Stimulated activated memory B cell treated with anti-CD40 and anti-IgM and Interleukin-4, amounts not matched to agents 10 μg/mL and 1 μg/mL and 100 μg/mL, for 72 hours (primary cell): ENCODE measurements at regions not wholly inside any gene's neighbourhood (a gene's known extent, or its start where the extent isn't known, plus 50 kb on each side); places are given as distances from the start of the nearest gene placed in this dataset.
"Not testable (repeated sequence)": the region's sequence is repeated elsewhere in the genome, so short reads cannot be mapped to it uniquely, and the experiment has no call there.

ENCODE experiments used
- ATAC-seq: fragments of 150-1000 bp; cut with Tn5 transposase; 2 replicates; pipeline ENCODE4 v1.10.0; 2021
- H3K27ac Mint-ChIP-seq: one replicate; pipeline ENCODE4 v1.8.0; 2022; ENCODE audit warnings: mild to moderate bottlenecking, mixed read lengths
- H3K27me3 Mint-ChIP-seq: one replicate; pipeline ENCODE4 v1.8.0; 2022; ENCODE audit warnings: mixed read lengths
- H3K36me3 Mint-ChIP-seq: one replicate; pipeline ENCODE4 v1.8.0; 2022; ENCODE audit warnings: mixed read lengths
- H3K4me1 Mint-ChIP-seq: one replicate; pipeline ENCODE4 v1.8.0; 2022; ENCODE audit warnings: mixed read lengths
- H3K4me3 Mint-ChIP-seq: one replicate; pipeline ENCODE4 v1.8.0; 2022; ENCODE audit warnings: mild to moderate bottlenecking, moderate library complexity, mixed read lengths
- H3K9me3 Mint-ChIP-seq: one replicate; pipeline ENCODE4 v1.8.0; 2022; ENCODE audit warnings: mixed read lengths

DNA sequence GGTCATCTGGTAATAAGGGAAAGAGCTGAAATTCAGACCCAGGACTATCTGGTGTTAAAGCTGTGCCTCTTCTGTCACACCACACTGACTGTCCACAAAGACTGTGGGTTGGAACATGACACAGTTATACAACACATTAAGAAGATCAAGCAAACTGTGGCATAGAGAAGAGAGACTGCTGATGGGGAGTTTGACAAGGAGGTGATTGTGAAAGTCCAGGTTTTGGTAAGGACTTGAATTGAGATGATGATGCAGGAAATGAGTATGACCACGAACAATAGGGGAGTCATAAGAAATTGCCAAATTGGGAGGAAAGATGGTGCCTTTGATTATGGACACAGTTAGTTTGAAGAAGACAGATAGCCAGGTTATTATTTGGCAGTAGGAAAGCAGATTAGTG lies 163.4 kb downstream of the PDGFRA start:
- no peaks in the 10 kb centered on the region for H3K36me3 Mint-ChIP-seq
- H3K9me3 Mint-ChIP-seq, result peaks cover 4% of the 10 kb centered on the region
- no peaks in the 10 kb centered on the region for H3K27me3 Mint-ChIP-seq
- H3K27ac Mint-ChIP-seq, result no peak overlapping the region
- no peaks in the 10 kb centered on the region for H3K4me1 Mint-ChIP-seq
- no peak overlapping the region for H3K4me3 Mint-ChIP-seq
- no peak for ATAC-seq

DNA sequence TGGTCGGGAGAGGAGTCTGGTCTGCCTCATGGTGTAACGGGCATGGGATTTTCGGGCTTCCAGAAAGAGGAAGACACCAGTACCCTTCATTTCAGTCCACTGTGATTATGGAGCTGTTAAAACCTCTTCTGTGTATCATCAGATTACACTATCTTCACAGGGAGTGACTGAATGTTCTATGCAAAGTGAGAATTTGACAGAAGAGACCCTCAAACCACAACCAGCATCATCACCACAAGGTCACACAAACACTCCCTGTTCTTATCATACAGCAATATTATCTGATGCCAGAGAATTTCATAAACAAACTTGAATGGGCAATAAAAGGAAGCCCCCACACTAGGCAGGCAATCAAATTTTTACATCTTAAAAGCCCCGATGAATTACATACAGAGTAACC lies 164.2 kb downstream of the PDGFRA start:
- Mint-ChIP-seq H3K27ac (no peak overlapping the region), H3K4me1 (no peaks in the 10 kb centered on the region), H3K9me3 (peaks cover 4% of the 10 kb centered on the region), H3K4me3 (no peak overlapping the region), H3K36me3 (no peaks in the 10 kb centered on the region), H3K27me3 (no peaks in the 10 kb centered on the region)
- no peak for ATAC-seq

DNA sequence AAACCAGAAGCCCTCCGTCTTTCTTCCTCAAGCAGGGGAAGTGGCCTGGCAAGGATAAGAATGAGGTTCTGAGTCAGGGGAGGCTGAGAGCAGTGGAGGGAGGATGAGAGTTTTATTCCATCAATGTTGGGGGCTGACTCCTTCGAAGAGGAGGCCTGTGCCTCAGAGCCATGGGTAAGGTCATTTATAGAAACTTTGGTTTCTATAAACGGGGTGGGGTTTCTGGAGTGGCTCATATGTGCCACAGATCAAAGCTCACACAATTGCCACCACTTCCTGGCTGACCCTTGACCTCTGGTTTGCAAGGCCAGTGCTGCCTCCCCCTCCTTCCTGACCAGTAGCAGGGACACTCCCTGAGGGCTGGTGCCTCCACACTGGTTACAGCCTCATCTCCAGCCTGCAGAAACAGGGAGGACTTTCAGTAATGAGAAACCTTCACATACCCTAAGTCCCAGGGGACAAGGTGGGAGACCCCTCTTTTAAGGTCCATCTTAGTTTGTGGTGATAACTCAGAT lies 166.0 kb downstream of the PDGFRA start:
- Mint-ChIP-seq H3K36me3 (no peaks in the 10 kb centered on the region), H3K4me1 (no peaks in the 10 kb centered on the region), H3K9me3 (no peaks in the 10 kb centered on the region), H3K4me3 (no peak overlapping the region), H3K27ac (no peak overlapping the region), H3K27me3 (no peaks in the 10 kb centered on the region)
- ATAC-seq, result no peak

DNA sequence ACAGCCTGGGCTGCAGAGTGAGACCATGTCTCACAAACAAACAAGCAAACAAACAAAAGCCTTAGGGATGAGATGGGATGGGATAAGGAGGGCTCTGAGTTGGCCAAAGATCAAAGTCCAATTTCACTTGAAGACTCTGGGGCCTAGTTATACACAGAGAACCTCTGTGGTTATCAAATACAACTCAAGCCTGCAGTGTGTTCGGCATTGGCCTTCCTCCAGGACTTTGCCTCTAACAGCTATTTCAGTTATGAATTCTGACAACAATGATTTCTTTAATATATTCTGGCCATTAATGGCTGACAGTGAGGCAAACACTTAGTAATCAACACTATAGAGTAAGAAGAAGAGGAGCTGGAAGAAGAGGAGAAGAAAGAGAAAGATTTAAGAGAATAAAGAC lies 171.1 kb downstream of the PDGFRA start:
- no peak overlapping the region for H3K27ac Mint-ChIP-seq
- no peaks in the 10 kb centered on the region for H3K27me3 Mint-ChIP-seq
- no peak overlapping the region for H3K4me3 Mint-ChIP-seq
- ATAC-seq, result no peak
- no peaks in the 10 kb centered on the region for H3K4me1 Mint-ChIP-seq
- H3K9me3 Mint-ChIP-seq, result no peaks in the 10 kb centered on the region
- no peaks in the 10 kb centered on the region for H3K36me3 Mint-ChIP-seq

DNA sequence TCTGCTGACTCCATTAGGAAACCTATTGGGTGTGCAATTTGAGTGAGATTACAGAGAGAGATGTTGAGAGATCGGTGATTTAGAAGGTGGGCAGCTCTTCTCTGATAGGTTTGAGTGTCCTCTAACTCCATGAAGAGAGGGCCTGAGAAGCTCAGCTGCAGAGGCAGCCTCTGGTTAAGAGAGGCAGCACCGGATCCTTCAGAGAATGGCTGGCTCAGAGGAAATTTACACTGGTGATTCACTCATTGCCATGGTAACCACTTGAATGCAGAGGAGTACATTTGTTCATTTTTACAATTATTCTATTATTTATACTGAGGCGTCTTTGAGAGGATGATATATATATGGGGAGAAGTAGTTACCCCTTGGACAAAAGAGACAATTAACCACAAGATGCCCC lies 171.7 kb downstream of the PDGFRA start:
- Mint-ChIP-seq H3K36me3 (no peaks in the 10 kb centered on the region), H3K4me1 (no peaks in the 10 kb centered on the region), H3K27me3 (peaks cover 1% of the 10 kb centered on the region), H3K9me3 (no peaks in the 10 kb centered on the region), H3K4me3 (no peak overlapping the region), H3K27ac (no peak overlapping the region)
- ATAC-seq, result no peak

DNA sequence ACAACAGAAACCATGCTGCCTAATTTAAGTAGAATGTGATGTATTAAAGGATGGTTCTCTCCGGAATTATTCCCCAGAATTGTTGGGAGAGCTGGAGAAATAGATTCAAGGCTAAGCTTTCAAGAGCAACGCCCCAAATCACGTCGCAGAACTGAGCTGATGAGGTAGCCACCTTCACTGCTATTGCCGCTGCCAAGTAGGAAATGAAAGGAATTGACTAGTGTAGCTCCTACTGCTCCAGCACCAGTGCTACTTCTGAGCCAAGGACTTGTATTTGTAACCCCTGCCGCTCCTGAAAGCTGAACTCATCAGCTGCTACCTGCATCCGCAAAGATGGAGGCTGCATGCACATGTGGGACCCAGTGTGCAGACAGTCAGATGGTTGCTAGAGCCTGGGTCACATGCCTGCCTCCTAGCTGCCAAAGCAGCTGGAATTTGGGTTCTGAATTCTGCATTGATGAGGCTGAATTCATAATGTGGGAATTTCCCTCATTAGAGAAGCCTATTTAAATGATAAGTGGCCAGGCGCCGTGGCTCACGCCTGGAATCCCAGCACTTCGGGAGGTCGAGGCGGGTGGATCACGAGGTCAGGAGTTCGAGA lies 173.9 kb downstream of the PDGFRA start:
- ATAC-seq, result no peak
- peaks cover 10% of the 10 kb centered on the region for H3K27me3 Mint-ChIP-seq

DNA sequence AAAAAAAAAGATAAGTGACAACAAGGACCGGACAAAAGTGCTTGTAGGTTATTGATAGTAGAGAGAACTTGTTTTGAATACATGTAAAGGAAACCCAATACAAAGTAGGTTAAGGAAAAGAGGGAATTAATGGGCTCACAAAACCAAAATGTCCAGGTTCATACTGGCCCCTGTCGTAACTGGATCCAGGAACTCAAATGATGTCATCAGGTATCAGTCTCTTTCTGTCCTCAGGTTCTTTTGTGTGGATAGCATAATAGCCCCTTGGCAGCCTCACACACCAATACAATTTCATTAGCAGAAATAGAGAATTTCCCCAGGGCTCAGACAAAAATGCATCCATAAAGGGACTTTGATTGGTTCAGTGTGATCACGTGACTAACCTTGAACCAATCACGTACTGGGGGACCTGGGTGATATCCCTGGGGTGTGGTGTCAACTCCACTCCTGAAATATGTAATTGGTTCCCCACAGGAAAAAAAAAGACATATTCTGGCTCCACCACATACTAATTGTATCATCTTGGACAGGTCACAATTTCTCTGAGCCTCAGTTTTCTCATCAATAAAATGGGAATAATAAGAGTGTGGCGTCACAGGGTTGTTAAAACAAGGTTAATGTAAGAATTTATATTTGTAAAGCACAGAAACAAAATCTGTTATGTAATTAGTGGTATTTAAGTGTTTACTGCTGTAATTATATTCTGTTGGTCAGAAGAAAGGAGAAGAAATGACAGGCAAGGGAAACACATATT lies 174.8 kb downstream of the PDGFRA start:
- Mint-ChIP-seq H3K27ac (no peak overlapping the region), H3K4me3 (no peak overlapping the region), H3K27me3 (peaks cover 10% of the 10 kb centered on the region), H3K4me1 (no peaks in the 10 kb centered on the region), H3K9me3 (no peaks in the 10 kb centered on the region), H3K36me3 (no peaks in the 10 kb centered on the region)
- ATAC-seq, result no peak

More for the DNA sequence above, 173.9 kb downstream of the PDGFRA start:
- Mint-ChIP-seq H3K4me1 (no peaks in the 10 kb centered on the region), H3K27ac (no peak overlapping the region), H3K4me3 (no peak overlapping the region), H3K9me3 (no peaks in the 10 kb centered on the region), H3K36me3 (no peaks in the 10 kb centered on the region)

DNA sequence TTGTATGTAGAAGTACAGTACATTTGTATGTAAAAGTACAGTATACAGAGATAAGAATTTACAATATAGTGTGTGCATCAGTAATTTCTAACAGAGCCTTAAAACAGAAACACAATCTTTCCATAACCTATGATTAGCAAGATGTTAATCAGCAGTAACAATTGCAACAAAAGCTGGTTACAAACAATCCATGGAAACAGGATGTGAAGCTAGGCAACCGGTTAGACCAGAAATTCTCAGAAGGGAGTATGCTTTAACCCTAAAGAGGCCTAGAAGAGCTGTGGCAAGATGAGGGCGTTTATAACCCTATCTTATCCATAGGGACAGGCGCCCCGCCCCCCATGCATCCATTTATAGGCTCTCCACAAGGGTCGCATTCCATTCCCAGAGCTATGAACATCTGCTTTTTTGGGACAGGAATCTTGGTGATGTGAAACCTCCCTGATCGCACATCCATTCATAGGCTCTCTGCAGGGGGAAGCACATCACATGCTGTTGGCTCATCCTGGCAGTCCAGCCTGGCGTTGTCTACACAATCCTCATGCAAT lies 180.3 kb downstream of the PDGFRA start:
- not testable (repeated sequence) for H3K36me3 Mint-ChIP-seq, H3K27ac Mint-ChIP-seq

DNA sequence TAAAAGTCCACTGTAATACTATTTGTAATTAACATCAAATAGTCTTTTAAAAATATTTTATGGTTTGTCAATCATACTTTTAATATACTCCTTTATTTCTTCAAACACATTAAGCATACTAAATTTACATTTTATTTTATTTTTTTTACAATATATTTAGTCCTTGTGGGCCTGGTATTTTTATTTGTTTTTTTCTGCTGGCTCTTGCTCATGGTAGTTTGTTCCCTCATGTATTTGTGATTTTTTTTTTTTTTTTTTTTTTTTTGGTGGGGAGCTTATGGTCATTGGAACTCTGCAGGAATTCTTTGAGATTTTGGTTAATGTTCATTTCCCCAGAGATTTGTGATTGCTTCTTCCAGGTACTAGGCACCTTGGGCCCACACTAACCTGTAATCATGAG lies 185.5 kb downstream of the PDGFRA start:
- Mint-ChIP-seq H3K27me3 (no peaks in the 10 kb centered on the region), H3K4me1 (no peaks in the 10 kb centered on the region), H3K27ac (no peak overlapping the region), H3K36me3 (no peaks in the 10 kb centered on the region), H3K4me3 (no peak overlapping the region), H3K9me3 (peaks cover 3% of the 10 kb centered on the region)
- no peak for ATAC-seq

More for the DNA sequence above, 180.3 kb downstream of the PDGFRA start:
- H3K9me3 Mint-ChIP-seq, H3K4me1 Mint-ChIP-seq, ATAC-seq, H3K4me3 Mint-ChIP-seq: not testable (repeated sequence)
- H3K27me3 Mint-ChIP-seq, result peaks cover 10% of the 10 kb centered on the region

DNA sequence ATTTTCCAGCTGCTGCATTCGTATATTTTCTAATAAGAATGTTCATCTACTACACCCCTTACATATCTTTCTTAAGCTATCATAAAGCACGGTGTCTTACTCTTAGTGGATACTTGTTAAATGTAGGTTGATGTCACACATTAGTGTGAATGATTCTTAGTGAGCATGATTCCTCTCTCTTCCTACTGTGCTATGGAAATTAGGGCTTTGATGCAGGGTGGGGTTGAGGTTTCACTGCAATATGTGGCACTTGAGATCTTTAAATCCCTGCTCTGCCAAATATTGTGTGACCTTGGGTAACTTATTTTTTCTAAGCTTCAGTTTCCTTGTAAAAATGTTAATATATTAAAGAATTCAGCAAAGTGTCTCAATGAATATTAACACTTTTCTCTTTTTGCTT lies 188.4 kb downstream of the PDGFRA start:
- Mint-ChIP-seq H3K4me1 (no peaks in the 10 kb centered on the region), H3K36me3 (no peaks in the 10 kb centered on the region), H3K27ac (no peak overlapping the region), H3K9me3 (peaks cover 6% of the 10 kb centered on the region), H3K4me3 (no peak overlapping the region), H3K27me3 (peaks cover 13% of the 10 kb centered on the region)
- ATAC-seq, result no peak

DNA sequence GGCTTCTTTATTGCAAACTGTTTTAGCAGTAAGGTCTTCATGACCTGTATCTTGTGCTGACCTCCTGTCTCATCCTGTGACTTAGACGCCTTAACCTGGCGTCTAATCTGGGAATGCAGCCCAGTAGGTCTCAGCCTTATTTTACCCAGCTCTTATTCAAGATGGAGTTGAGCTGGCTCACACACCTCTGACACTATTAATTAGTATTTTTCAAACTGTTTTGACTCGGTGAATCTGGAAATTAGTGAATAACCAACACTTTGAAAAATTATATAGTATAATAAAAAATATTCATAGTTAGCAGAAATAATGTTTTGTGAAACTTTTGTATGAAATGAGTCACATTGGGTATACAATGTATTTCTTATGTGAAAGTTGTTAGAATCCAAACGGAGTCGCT lies 189.4 kb downstream of the PDGFRA start:
- ATAC-seq, result no peak
- no peak overlapping the region for H3K4me3 Mint-ChIP-seq
- H3K27me3 Mint-ChIP-seq, result peaks cover 19% of the 10 kb centered on the region
- no peaks in the 10 kb centered on the region for H3K36me3 Mint-ChIP-seq
- H3K4me1 Mint-ChIP-seq, result no peaks in the 10 kb centered on the region
- H3K27ac Mint-ChIP-seq, result no peak overlapping the region
- peaks cover 6% of the 10 kb centered on the region for H3K9me3 Mint-ChIP-seq

DNA sequence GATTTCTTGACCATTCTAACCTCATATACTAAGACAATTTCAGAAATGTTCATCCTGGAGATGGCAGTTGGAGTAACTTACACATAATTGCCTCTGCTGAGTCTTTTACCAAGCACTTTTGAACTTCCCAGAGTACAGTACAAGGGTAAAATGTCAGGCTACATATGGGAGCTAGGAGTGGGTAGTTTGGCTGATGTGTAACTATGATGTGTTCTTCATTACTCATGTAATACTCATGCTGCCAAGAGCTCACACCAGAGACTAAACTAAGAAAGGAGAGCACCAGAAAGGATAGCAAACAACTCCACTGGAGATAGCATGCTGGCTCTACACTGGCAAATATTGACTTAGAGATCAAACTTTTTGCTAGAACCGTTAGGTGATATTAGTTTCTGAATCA lies 194.0 kb downstream of the PDGFRA start:
- peaks cover 3% of the 10 kb centered on the region for H3K9me3 Mint-ChIP-seq
- no peaks in the 10 kb centered on the region for H3K4me1 Mint-ChIP-seq
- peaks cover 19% of the 10 kb centered on the region for H3K27me3 Mint-ChIP-seq
- H3K27ac Mint-ChIP-seq, result no peak overlapping the region
- no peak overlapping the region for H3K4me3 Mint-ChIP-seq
- no peaks in the 10 kb centered on the region for H3K36me3 Mint-ChIP-seq
- no peak for ATAC-seq

DNA sequence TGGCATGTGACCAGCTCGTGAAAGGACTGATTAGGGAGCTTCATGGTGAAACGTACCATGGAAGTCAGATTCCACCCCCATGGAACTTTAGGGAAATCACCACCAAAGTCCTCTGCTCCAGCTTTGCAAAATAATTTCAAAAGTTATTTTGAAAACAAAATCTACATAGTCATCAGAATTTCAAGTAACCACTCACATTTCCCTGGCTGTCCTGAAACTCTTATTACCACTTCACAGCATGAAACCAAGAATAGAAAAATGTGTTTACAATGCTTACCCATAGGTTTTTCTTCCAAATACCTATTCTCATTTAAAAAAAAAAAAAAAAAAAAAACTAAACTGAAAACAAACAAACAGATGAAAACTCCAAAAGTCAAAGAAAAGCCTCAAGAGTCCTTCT lies 198.7 kb downstream of the PDGFRA start:
- Mint-ChIP-seq H3K36me3 (no peaks in the 10 kb centered on the region), H3K27ac (no peak overlapping the region), H3K4me1 (no peaks in the 10 kb centered on the region), H3K27me3 (peaks cover 12% of the 10 kb centered on the region), H3K4me3 (no peak overlapping the region), H3K9me3 (no peaks in the 10 kb centered on the region)
- ATAC-seq, result no peak

DNA sequence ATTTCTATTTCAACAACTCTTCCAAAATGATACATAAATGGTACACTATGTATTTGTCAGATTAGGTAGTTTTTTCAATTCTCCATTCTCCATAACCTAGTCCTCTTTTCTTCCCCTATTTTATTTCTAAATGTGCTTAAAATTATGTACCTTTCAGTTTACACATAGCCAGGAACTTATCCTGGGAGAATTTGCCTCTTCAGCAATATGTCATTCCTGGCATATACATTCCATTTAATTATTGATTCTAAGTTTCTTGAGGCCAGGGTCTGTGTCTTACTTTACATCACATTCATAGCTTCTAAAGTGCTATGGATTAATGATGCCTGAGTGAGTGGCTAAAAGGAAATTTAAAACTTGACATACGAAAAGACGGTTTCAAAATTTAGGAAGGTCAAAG lies 199.8 kb downstream of the PDGFRA start:
- Mint-ChIP-seq H3K27ac (no peak overlapping the region), H3K4me1 (no peaks in the 10 kb centered on the region), H3K27me3 (peaks cover 8% of the 10 kb centered on the region), H3K36me3 (no peaks in the 10 kb centered on the region), H3K4me3 (no peak overlapping the region), H3K9me3 (no peaks in the 10 kb centered on the region)
- no peak for ATAC-seq

DNA sequence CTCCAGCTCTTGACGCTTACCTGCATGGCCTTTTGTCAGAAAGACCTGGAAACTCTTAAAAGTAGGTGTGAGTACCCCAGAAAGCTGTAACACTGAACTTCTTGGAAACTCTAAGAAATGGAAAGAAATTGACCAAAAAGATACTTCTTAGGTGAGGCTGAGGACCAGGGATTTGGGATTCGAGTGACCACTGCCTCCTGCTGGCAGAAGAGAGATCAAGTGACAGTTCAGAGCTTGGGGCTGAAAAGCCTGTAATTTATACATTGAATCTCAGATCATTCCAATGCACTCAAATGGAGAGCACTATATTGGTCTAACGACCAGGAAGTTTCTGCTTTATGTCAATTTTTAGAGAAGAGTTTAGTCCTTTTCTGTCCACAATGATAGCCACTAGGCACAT lies 204.6 kb downstream of the PDGFRA start:
- no peak overlapping the region for H3K4me3 Mint-ChIP-seq
- no peak for ATAC-seq
- peaks cover 22% of the 10 kb centered on the region for H3K27me3 Mint-ChIP-seq
- no peaks in the 10 kb centered on the region for H3K4me1 Mint-ChIP-seq
- no peaks in the 10 kb centered on the region for H3K36me3 Mint-ChIP-seq
- no peaks in the 10 kb centered on the region for H3K9me3 Mint-ChIP-seq
- H3K27ac Mint-ChIP-seq, result no peak overlapping the region

DNA sequence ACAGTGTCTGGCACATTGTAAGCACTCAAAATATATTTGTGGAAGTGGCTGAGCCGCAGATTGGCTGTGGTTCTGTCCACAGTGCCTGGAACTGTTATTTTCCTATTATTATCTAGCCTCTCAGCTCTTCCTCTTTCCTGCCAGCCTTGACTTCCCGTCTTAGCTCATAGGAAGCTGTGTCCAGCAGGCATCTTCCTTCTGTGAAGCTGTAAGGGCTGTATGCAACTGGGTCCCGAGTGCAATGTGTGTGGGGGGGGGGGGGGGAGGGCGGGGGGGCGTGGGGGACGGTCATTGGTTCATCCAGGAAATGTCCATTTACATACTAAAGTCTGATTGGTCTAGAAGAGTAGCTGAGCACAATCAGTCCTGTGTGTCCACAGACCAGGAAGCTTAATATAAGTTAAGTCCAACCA lies 210.7 kb downstream of the PDGFRA start:
- no peak for ATAC-seq
- no peaks in the 10 kb centered on the region for H3K4me1 Mint-ChIP-seq
- H3K27ac Mint-ChIP-seq, result no peak overlapping the region
- no peaks in the 10 kb centered on the region for H3K9me3 Mint-ChIP-seq
- H3K36me3 Mint-ChIP-seq, result no peaks in the 10 kb centered on the region
- H3K27me3 Mint-ChIP-seq, result peaks cover 30% of the 10 kb centered on the region
- no peak overlapping the region for H3K4me3 Mint-ChIP-seq
